ENCODE measurements at regions not wholly inside any gene's neighbourhood (a gene's known extent, or its start where the extent isn't known, plus 50 kb on each side); places are given as distances from the start of the nearest gene placed in this dataset.
"Not testable (repeated sequence)": the region's sequence is repeated elsewhere in the genome, so short reads cannot be mapped to it uniquely, and the experiment has no call there.

GRCh38 chr10:61020420-61021158, 76.6 kb upstream of the RHOBTB1 start:
- ATAC-seq (no peak), DNase-seq (no peak)
- Histone ChIP-seq H3K27me3 (no peaks in the 10 kb centered on the region), H3K27ac (no peak overlapping the region), H3K4me3 (no peak overlapping the region), H3K36me3 (no peaks in the 10 kb centered on the region), H3K9me3 (no peaks in the 10 kb centered on the region), H3K4me1 (no peaks in the 10 kb centered on the region)
- intact Hi-C loops (cut with DNase I) = no loop called here
- TF ChIP-seq CTCF (IDR thresholded peaks at IDR 0.05) = no peak

GRCh38 chr10:61018146-61018545, 74.2 kb upstream of the RHOBTB1 start:
- no peak for ATAC-seq
- TF ChIP-seq CTCF (IDR thresholded peaks at IDR 0.05) = no peak
- no peaks in the 10 kb centered on the region for H3K4me1 ChIP-seq
- no peaks in the 10 kb centered on the region for H3K36me3 ChIP-seq
- H3K9me3 ChIP-seq = no peaks in the 10 kb centered on the region
- intact Hi-C loops (cut with DNase I) = no loop called here
- no peak overlapping the region for H3K4me3 ChIP-seq
- H3K27me3 ChIP-seq = no peaks in the 10 kb centered on the region
- no peak for DNase-seq
- H3K27ac ChIP-seq = no peak overlapping the region

DNA sequence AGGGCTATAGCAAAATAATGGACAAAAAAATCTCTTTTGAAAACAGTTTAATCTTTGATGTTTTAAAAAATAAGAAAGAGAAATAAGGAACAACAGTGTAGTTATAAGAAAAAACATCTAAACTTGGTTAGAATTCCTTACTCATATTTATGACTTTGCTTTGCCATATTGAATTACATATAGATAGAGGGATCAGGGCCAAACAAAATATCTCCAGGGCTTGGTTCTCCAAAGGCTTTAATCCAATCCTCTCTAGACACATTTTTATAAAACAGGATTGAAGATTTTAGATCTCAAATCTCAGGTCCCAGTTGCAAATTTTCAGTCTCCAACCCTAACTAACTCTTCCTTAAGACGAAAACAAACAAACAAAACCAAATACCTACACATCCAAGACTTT, 72.6 kb upstream of the RHOBTB1 start:
- DNase-seq (no peak), ATAC-seq (no peak)
- no peaks in the 10 kb centered on the region for H3K4me1 ChIP-seq
- H3K27me3 ChIP-seq = no peaks in the 10 kb centered on the region
- no peaks in the 10 kb centered on the region for H3K36me3 ChIP-seq
- no peak overlapping the region for H3K4me3 ChIP-seq
- no peak for TF ChIP-seq CTCF (IDR thresholded peaks at IDR 0.05)
- no peak overlapping the region for H3K27ac ChIP-seq
- H3K9me3 ChIP-seq = no peaks in the 10 kb centered on the region
- intact Hi-C loops (cut with DNase I) = no loop called here

- Histone ChIP-seq H3K27ac (no peak overlapping the region), H3K36me3 (no peaks in the 10 kb centered on the region), H3K27me3 (no peaks in the 10 kb centered on the region), H3K4me3 (no peak overlapping the region), H3K4me1 (no peaks in the 10 kb centered on the region), H3K9me3 (no peaks in the 10 kb centered on the region)
- intact Hi-C loops (cut with DNase I) = no loop called here
- no peak for TF ChIP-seq CTCF (IDR thresholded peaks at IDR 0.05)
- ATAC-seq (no peak), DNase-seq (no peak)
Observed at GRCh38 chr10:61016007-61016406, 72.0 kb upstream of the RHOBTB1 start.

GRCh38 chr10:61010863-61011262, 66.9 kb upstream of the RHOBTB1 start:
- no peaks in the 10 kb centered on the region for H3K4me1 ChIP-seq
- TF ChIP-seq CTCF (IDR thresholded peaks at IDR 0.05) = no peak
- H3K4me3 ChIP-seq = no peak overlapping the region
- no peaks in the 10 kb centered on the region for H3K27me3 ChIP-seq
- H3K27ac ChIP-seq = no peak overlapping the region
- DNase-seq (no peak), ATAC-seq (no peak)
- H3K9me3 ChIP-seq = no peaks in the 10 kb centered on the region
- intact Hi-C loops (cut with DNase I) = no loop called here
- no peaks in the 10 kb centered on the region for H3K36me3 ChIP-seq

DNA sequence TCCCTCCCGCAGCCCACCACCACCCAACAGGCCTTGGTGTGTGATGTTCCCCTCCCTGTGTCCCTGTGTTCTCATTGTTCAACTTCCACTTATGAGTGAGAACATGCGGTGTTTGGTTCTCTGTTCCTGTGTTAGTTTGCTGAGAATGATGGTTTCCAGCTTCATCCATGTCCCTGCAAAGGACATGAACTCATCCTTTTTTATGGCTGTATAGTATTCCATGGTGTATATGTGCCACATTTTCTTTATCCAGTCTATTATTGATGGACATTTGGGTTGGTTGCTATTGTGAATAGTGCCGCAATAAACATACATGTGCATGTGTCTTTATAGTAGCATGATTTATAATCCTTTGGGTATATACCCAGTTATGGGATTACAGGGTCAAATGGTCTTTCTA, 59.1 kb upstream of the RHOBTB1 start:
- H3K4me1 ChIP-seq; H3K4me3 ChIP-seq; DNase-seq; H3K36me3 ChIP-seq; H3K27ac ChIP-seq; H3K9me3 ChIP-seq; intact Hi-C loops (cut with DNase I); ATAC-seq: not testable (repeated sequence)
- peaks cover 22% of the 10 kb centered on the region for H3K27me3 ChIP-seq

Measured in upper lobe of right lung (tissue), 1 donor.